Common myeloid progenitor, CD34-positive (primary cell): ENCODE measurements at regions not wholly inside any gene's neighbourhood (a gene's known extent, or its start where the extent isn't known, plus 50 kb on each side); places are given as distances from the start of the nearest gene placed in this dataset.

Source experiments
- CTCF ChIA-PET: fragments of 350-600 bp; sonication (Branson Sonifier 250); formaldehyde crosslinking; loops from one replicate; lab custom pipeline; 2021; ENCODE audit warnings: antibody characterized with exemption; lab: Charles Lee
- POLR2A ChIA-PET: fragments of 350-600 bp; sonication (Branson Sonifier 250); formaldehyde crosslinking; loops from one replicate; lab custom pipeline; 2021; ENCODE audit warnings: antibody characterized with exemption; lab: Charles Lee
- DNase-seq, 3 donors: peaks; one replicate each; pipeline versions ENCODE4 v3.0.0 to v3.0.0-alpha.2; 2013
- H3K27ac ChIP-seq, 2 experiments: 1 replicate in 1 of 2; 2 replicates in 1 of 2; pipeline ENCODE4 v1.7.0; 2013; ENCODE audit warnings: inconsistent platforms in 2 of 2, low read length in 2 of 2, mild to moderate bottlenecking in 2 of 2, low read depth in 1 of 2, moderate library complexity in 1 of 2; ENCODE audit not compliant: severe bottlenecking in 2 of 2, insufficient read depth in 1 of 2, poor library complexity in 1 of 2
- H3K27me3 ChIP-seq, 5 experiments: replicated peaks in 2 of 5; 1 replicate in 3 of 5; 2 replicates in 2 of 5; pipeline versions ENCODE4 v1.6.1 to v1.7.0; 2013; ENCODE audit warnings: low read length in 4 of 5, mild to moderate bottlenecking in 2 of 5, moderate library complexity in 2 of 5, inconsistent platforms in 1 of 5; ENCODE audit not compliant: insufficient read depth in 5 of 5, control insufficient read depth in 4 of 5
- H3K36me3 ChIP-seq, 4 experiments: 1 replicate in 2 of 4; 2 replicates in 2 of 4; pipeline versions ENCODE4 v1.6.1 to v1.7.0; 2013; ENCODE audit warnings: low read length in 3 of 4, control low read depth in 1 of 4, mild to moderate bottlenecking in 1 of 4; ENCODE audit not compliant: control insufficient read depth in 4 of 4, insufficient read depth in 4 of 4
- H3K4me1 ChIP-seq, 4 experiments: 1 replicate in 3 of 4; 2 replicates in 1 of 4; pipeline versions ENCODE4 v1.6.1 to v1.7.1; 2013; ENCODE audit warnings: low read length in 3 of 4, mild to moderate bottlenecking in 3 of 4, control low read depth in 1 of 4, inconsistent platforms in 1 of 4, moderate library complexity in 1 of 4; ENCODE audit not compliant: control insufficient read depth in 4 of 4, insufficient read depth in 4 of 4; ENCODE audit errors: control extremely low read depth in 1 of 4
- H3K4me3 ChIP-seq, 7 experiments: 1 replicate in 4 of 7; 2 replicates in 3 of 7; pipeline versions ENCODE4 v1.5.1 to v1.7.0; 2013; ENCODE audit warnings: mild to moderate bottlenecking in 7 of 7, low read length in 6 of 7, moderate library complexity in 6 of 7, inconsistent platforms in 2 of 7, low read depth in 2 of 7, control low read depth in 1 of 7; ENCODE audit not compliant: insufficient read depth in 4 of 7, control insufficient read depth in 1 of 7; ENCODE audit errors: extremely low read depth in 1 of 7
- H3K9me3 ChIP-seq, 5 experiments: 1 replicate in 4 of 5; 2 replicates in 1 of 5; pipeline versions ENCODE4 v1.6.1 to v1.7.1; 2013; ENCODE audit warnings: low read length in 4 of 5, mild to moderate bottlenecking in 2 of 5, inconsistent platforms in 1 of 5, low read depth in 1 of 5, moderate library complexity in 1 of 5; ENCODE audit not compliant: control insufficient read depth in 4 of 5, insufficient read depth in 2 of 5; ENCODE audit errors: control extremely low read depth in 1 of 5
- WGBS: methylation state at CpG from one replicate; pipeline ENCODE4 v1.1.5; 2013; ENCODE audit not compliant: insufficient coverage; 5-methylcytosine and 5-hydroxymethylcytosine counted together

DNA sequence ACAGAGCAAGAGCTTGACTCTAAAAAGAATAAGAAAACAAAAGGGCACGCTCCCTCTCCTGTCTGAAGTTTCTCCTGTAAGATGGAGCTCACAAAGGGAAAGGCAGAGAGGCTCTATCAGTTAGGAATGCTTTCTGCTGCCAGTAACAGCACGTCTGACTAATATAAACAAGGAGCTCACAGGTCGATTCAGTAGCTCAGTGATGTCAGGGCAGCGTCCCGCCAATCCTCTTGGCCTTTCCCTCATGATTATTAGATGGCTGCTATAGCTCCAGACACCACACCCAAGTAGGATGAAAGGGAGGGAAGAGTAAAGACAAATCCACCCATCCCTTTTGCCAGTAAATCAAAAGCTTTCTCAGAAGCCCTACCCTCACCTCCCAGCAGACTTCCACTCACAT is 51.3 kb upstream of the HMGXB4 start:
- CTCF ChIA-PET: interaction anchor here (0.9 kb wide), 1 partner anchor 75 kb away, joined by 3 read pairs; no protein-coding TSS in a partner anchor

GRCh38 chr22:35206889-35207288 is 50.4 kb upstream of the HMGXB4 start:
- POLR2A ChIA-PET: no interaction called here
- Histone ChIP-seq H3K27me3 (peaks cover 0 to 13% (median 2%) of the 10 kb centered on the region in 5 experiments), H3K9me3 (no peaks in the 10 kb centered on the region), H3K4me1 (no peaks in the 10 kb centered on the region), H3K36me3 (no peaks in the 10 kb centered on the region), H3K27ac (no peak overlapping the region), H3K4me3 (no peak overlapping the region)
- 100% methylated on average over 1 of the region's 1 CpG for WGBS
- CTCF ChIA-PET: no interaction called here
- DNase-seq: no peak

More for the DNA sequence above, 51.3 kb upstream of the HMGXB4 start:
- no peak overlapping the region for H3K27ac ChIP-seq
- 77% methylated on average over 5 of the region's 5 CpGs for WGBS
- no peaks in the 10 kb centered on the region for H3K4me1 ChIP-seq
- no peak for DNase-seq
- peaks cover 0 to 10% (median 2%) of the 10 kb centered on the region in 5 experiments for H3K27me3 ChIP-seq
- H3K36me3 ChIP-seq: no peaks in the 10 kb centered on the region
- peaks cover 0 to under 1% (median 0%) of the 10 kb centered on the region in 5 experiments for H3K9me3 ChIP-seq
- H3K4me3 ChIP-seq: no peak overlapping the region
- POLR2A ChIA-PET: interaction anchor here (0.6 kb wide), 1 partner anchor 361 kb away, joined by 3 read pairs; no protein-coding TSS in a partner anchor
